Stimulated activated CD4-positive, alpha-beta T cell treated with anti-CD3 and anti-CD28 coated beads, Interleukin-12 subunit alpha, Interleukin-12 subunit beta, amount 100 ng/mL, for 4 hours (primary cell): ENCODE measurements at regions not wholly inside any gene's neighbourhood (a gene's known extent, or its start where the extent isn't known, plus 50 kb on each side); places are given as distances from the start of the nearest gene placed in this dataset.
"Not testable (repeated sequence)": the region's sequence is repeated elsewhere in the genome, so short reads cannot be mapped to it uniquely, and the experiment has no call there.

Source experiments
- DNase-seq: peaks from one replicate; pipeline ENCODE4 v3.0.0-alpha.2; 2020

GRCh38 chr1:219067350-219067712, 106.3 kb upstream of the LYPLAL1 start:
- DNase-seq, result no peak

GRCh38 chr1:219070395-219070794, 103.3 kb upstream of the LYPLAL1 start:
- not testable (repeated sequence) for DNase-seq

- DNase-seq, result no peak
Measured at GRCh38 chr1:219071209-219071608, 102.5 kb upstream of the LYPLAL1 start.

GRCh38 chr1:219072329-219072728, 101.3 kb upstream of the LYPLAL1 start:
- DNase-seq, result no peak

- no peak for DNase-seq
Measured at GRCh38 chr1:219074084-219074728, 99.5 kb upstream of the LYPLAL1 start.

GRCh38 chr1:219075121-219075879, 98.4 kb upstream of the LYPLAL1 start:
- DNase-seq, result no peak

GRCh38 chr1:219076326-219076937, 97.2 kb upstream of the LYPLAL1 start:
- no peak for DNase-seq

GRCh38 chr1:219077767-219078166, 95.9 kb upstream of the LYPLAL1 start:
- DNase-seq, result not testable (repeated sequence)

GRCh38 chr1:219081943-219082925, 91.4 kb upstream of the LYPLAL1 start:
- no peak for DNase-seq

GRCh38 chr1:219083631-219084030, 90.0 kb upstream of the LYPLAL1 start:
- no peak for DNase-seq

- no peak for DNase-seq
Measured at GRCh38 chr1:219085082-219085481, 88.6 kb upstream of the LYPLAL1 start.

- no peak for DNase-seq
Measured at GRCh38 chr1:219085988-219086387, 87.7 kb upstream of the LYPLAL1 start.

GRCh38 chr1:219086956-219087469, 86.7 kb upstream of the LYPLAL1 start:
- no peak for DNase-seq

GRCh38 chr1:219088778-219089557, 84.7 kb upstream of the LYPLAL1 start:
- DNase-seq, result no peak

- DNase-seq, result no peak
Measured at GRCh38 chr1:219090607-219091006, 83.1 kb upstream of the LYPLAL1 start.

GRCh38 chr1:219092206-219092605, 81.5 kb upstream of the LYPLAL1 start:
- DNase-seq, result no peak

GRCh38 chr1:219099307-219099706, 74.4 kb upstream of the LYPLAL1 start:
- no peak for DNase-seq

- DNase-seq, result no peak
Measured at GRCh38 chr1:219100059-219100458, 73.6 kb upstream of the LYPLAL1 start.

- DNase-seq, result not testable (repeated sequence)
Measured at GRCh38 chr1:219102466-219102865, 71.2 kb upstream of the LYPLAL1 start.

GRCh38 chr1:219105893-219106292, 67.8 kb upstream of the LYPLAL1 start:
- no peak for DNase-seq

GRCh38 chr1:219109424-219110018, 64.2 kb upstream of the LYPLAL1 start:
- no peak for DNase-seq
